Cerebellar cortex (tissue), 1 donor: ENCODE measurements at regions not wholly inside any gene's neighbourhood (a gene's known extent, or its start where the extent isn't known, plus 50 kb on each side); places are given as distances from the start of the nearest gene placed in this dataset.
"Not testable (repeated sequence)": the region's sequence is repeated elsewhere in the genome, so short reads cannot be mapped to it uniquely, and the experiment has no call there.

Experiments
- DNase-seq: peaks from one replicate; pipeline ENCODE4 v3.0.0-alpha.2; 2015; ENCODE audit warnings: low spot score

GRCh38 chr13:111666164-111666776 lies 345.8 kb downstream of the TEX29 start:
- DNase-seq, result no peak

- DNase-seq, result no peak
Observed at GRCh38 chr13:111667757-111668156, 347.3 kb downstream of the TEX29 start.

- DNase-seq, result no peak
Observed at GRCh38 chr13:111668451-111668850, 348.0 kb downstream of the TEX29 start.

GRCh38 chr13:111672198-111672597 lies 351.8 kb downstream of the TEX29 start:
- DNase-seq, result not testable (repeated sequence)

GRCh38 chr13:111678120-111678882 lies 357.9 kb downstream of the TEX29 start:
- not testable (repeated sequence) for DNase-seq

GRCh38 chr13:111679645-111680044 lies 359.2 kb downstream of the TEX29 start:
- not testable (repeated sequence) for DNase-seq

- DNase-seq, result not testable (repeated sequence)
Observed at GRCh38 chr13:111680100-111680499, 359.7 kb downstream of the TEX29 start.

GRCh38 chr13:111692028-111692427 lies 371.6 kb downstream of the TEX29 start:
- DNase-seq, result not testable (repeated sequence)

- not testable (repeated sequence) for DNase-seq
Observed at GRCh38 chr13:111696121-111696520, 370.8 kb upstream of the SOX1 start.

- DNase-seq, result not testable (repeated sequence)
Observed at GRCh38 chr13:111702059-111702458, 364.9 kb upstream of the SOX1 start.
